ENCODE measurements at regions not wholly inside any gene's neighbourhood (a gene's known extent, or its start where the extent isn't known, plus 50 kb on each side); places are given as distances from the start of the nearest gene placed in this dataset.

- Histone ChIP-seq H3K36me3 (replicated peaks in 1 of 2; ENCODE audit: control insufficient read depth in 1 of 2, insufficient read depth in 2 of 2, low read length in 2 of 2) (no peaks in the 10 kb centered on the region), H3K27ac (ENCODE audit: extremely low read length, insufficient read depth, low read length) (no peak overlapping the region), H3K9ac (ENCODE audit: insufficient read depth, low read depth, low read length) (no peak overlapping the region), H3K79me2 (ENCODE audit: insufficient read depth, low read length) (no peaks in the 10 kb centered on the region), H3K4me3 (replicated peaks in 1 of 3; ENCODE audit: insufficient read depth in 1 of 3, low read depth in 2 of 3, low read length in 3 of 3) (no peak overlapping the region), H2AFZ (ENCODE audit: low read length) (peak overlapping the region; percentile 18), H3K27me3 (ENCODE audit: control insufficient read depth in 1 of 2, insufficient read depth in 2 of 2, low read length in 2 of 2) (no peaks in the 10 kb centered on the region), H4K20me1 (ENCODE audit: insufficient read depth, low read length) (no peaks in the 10 kb centered on the region), H3K4me1 (ENCODE audit: insufficient read depth, low read length) (peaks cover 39% of the 10 kb centered on the region), H3K9me3 (ENCODE audit: low read length) (no peaks in the 10 kb centered on the region), H3K4me2 (ENCODE audit: low read depth, low read length) (no peak overlapping the region)
- DNase-seq (ENCODE audit: low spot score) (peak; percentile 41), ATAC-seq (no peak), FAIRE-seq (no peak)
- in situ Hi-C loops (cut with HindIII; ENCODE audit: extremely low pct_ligation_motif_present, low pct_unique_long_range_greater_than_20kb) (no loop called here), intact Hi-C loops (cut with micrococcal nuclease; ENCODE audit: unreplicated experiment) (no loop called here)
- TF ChIP-seq HMG20A (CRISPR knock-in tag; IDR thresholded peaks at IDR 0.05; ENCODE audit: borderline replicate concordance) (peak; percentile 33; the same call in 1 of the 2 replicates), FOXA3 (CRISPR knock-in tag; IDR thresholded peaks at IDR 0.05) (peak; percentile 38), HOMEZ (CRISPR knock-in tag; IDR thresholded peaks at IDR 0.05; ENCODE audit: low read depth) (peak; percentile 64; the same call in 1 of the 2 replicates), HMGXB4 (CRISPR knock-in tag; IDR thresholded peaks at IDR 0.05; ENCODE audit: borderline replicate concordance in 1 of 2, low read depth in 1 of 2) (no peak), ZNF780A (CRISPR knock-in tag; IDR thresholded peaks at IDR 0.05) (no peak), FOSL2 (CRISPR knock-in tag; IDR thresholded peaks at IDR 0.05) (peak; percentile 81), AHR (CRISPR knock-in tag; IDR thresholded peaks at IDR 0.05) (no peak), ZNF3 (CRISPR knock-in tag; IDR thresholded peaks at IDR 0.05) (peak; percentile 71; the same call in 1 of the 2 replicates), CEBPG (CRISPR knock-in tag; IDR thresholded peaks at IDR 0.05) (peak; percentile 12; the same call in 1 of the 2 replicates), ARID5B (CRISPR knock-in tag; IDR thresholded peaks at IDR 0.05) (0 out of 2 replicates have a peak, but pooled peaks have one; percentile 15), CBX5 (CRISPR knock-in tag; IDR thresholded peaks at IDR 0.05; ENCODE audit: borderline replicate concordance) (no peak)
- no TSS peak for BruUV-seq (replicated peaks)
- WGBS (ENCODE audit: low lambda C conversion rate) = 90% methylated on average over 3 of the region's 3 CpGs
- POLR2A ChIA-PET = no interaction called here
- CTCF ChIA-PET (ENCODE audit: low intra/inter-chr PET ratio, low total read pairs) = no interaction called here
Measured at GRCh38 chr2:215664847-215665525, 229.1 kb upstream of the FN1 start.

Measured in HepG2 (cell line).